Stimulated activated CD4-positive, alpha-beta T cell treated with anti-CD3 and anti-CD28 coated beads, Interleukin-1b, Interleukin-23, amount 100 ng/mL, for 4 hours (primary cell): ENCODE measurements at regions not wholly inside any gene's neighbourhood (a gene's known extent, or its start where the extent isn't known, plus 50 kb on each side); places are given as distances from the start of the nearest gene placed in this dataset.
A peak's percentile ranks its signal among the peaks of the same experiment; 100 is the strongest.

Experiments
- DNase-seq, 2 donors: peaks; one replicate each; pipeline ENCODE4 v3.0.0-alpha.2; 2020; ENCODE audit warnings: low read depth in 2 of 2

DNA sequence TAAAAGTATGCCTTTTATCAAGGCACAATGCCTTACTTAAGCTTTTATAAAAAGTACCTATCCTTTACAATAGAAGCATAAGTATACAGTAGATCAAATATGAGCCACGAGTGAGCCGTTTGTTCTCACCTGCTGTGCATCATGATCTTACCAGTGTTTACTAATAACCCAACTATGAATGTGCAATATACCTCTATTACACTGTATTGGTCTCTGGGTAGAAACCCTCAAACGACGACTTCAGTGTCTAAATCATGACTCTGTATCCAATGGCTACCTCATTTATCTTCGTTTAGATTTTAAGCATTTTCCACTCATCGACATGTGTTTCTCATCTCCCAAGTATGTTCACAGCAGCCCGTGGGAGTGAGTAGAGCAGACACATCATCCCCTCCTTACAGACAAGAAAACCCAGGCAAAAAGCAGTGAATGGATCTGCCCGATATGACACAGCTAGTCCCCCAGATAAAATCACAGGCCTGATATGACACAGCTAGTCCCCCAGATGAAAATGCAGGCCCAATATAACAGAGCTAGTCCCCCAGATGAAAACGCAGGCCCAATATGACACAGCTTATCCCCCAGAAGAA is 279.8 kb downstream of the TNS1 start:
- no peak for DNase-seq

DNA sequence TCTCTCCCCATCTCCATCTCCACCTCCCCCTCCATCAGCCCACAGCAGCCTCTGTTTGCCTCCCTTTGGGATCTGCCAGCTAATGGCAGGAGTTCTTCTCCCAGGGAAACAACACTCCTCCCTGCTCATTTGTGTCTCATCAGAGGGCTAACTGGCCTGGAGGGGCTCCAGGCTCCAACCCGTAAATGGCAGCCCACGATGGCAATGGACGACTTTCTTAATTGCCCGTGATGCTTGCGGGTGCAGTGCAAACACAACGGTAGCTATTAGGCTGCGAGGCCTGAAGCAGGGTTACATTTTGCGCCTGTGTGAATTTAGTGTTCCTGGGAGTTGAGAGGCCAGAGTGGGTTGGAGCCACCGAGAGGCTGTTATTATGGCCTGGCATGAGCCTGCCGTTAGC is 285.1 kb downstream of the TNS1 start:
- DNase-seq = no peak

DNA sequence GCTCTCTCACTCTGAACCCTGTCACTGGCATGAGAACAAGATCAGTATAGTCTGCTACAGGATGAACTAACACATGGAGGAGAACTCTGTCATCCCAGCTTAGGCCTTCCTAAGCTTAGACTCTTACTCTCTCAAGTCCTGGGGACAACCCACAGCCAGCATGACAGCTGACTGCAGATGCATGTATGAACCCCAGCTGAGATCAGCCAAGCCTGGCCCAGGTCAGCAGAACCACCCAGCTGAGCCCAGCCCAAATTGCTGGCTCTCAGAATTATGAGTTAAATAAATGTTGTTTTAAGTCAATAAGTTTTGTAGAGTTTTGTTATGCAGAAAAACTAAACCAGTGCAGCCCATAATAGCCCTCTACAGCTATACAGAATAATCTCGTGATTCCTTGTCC is 287.3 kb downstream of the TNS1 start:
- no peak for DNase-seq

DNA sequence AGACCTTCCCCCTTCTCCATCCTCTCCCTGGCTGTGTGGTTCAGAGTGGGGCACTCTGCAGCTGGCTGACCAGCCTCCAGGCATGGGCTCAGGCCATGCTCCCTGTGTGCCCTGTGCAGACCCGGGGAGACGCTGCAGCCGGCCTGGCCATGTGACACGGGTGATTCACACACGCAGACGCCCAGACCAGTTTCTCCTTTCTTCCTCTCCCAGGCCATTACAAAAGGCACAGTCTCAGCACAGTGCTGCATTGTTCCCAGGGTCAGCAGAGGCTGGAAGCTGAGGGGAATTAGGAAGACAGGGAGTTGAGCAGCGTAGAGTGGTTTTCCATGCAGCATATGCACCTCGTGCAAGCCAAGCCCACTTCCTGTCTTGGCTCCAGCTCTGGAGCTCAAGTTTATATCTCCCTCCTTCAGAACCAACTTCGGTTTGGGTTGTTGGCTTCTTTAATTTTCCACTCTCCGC is 288.5 kb downstream of the TNS1 start:
- no peak for DNase-seq

DNA sequence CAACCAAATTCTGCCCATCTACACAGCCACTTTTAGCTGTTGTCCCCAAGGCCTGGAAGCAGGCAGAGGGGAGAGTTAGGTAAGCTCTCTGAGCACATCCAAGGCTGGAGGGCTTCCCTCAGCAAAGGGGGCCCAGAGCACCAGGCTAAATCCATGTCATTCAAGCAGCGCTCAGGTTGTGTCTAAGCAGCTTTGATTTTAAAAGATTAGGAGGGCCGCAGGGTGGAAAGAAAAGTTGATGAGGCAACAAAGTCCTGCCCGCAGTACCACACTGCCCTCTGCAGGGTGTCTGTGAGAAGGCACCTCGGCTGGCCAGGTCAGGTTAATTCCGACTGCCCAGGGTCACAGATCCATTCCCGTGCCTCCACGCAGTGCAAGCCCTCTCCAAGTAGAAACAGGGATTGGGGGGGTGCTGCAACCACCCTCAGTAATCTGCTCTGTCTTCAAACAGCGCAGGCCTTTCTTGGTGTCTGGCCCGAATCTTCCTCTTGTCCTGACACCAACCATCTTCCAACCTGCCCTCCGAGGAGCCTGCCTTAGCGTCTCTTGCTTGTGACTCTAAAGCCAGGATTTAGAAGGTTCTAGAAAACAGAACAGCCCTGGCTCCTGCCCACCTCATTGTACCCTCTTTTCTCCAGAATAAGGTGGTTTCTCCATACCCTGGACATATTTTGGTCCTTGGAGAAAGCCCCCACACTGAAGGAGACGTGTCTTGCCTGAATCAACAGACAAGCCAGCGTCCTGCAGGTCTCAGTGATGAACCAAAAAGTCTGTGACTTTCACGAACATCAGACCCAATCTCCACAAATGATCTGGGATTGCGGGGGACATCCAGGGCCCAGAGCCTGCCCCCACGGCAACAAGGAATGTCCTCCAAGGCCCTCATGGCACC is 289.2 kb downstream of the TNS1 start:
- DNase-seq = peak; percentile 60 to 66

DNA sequence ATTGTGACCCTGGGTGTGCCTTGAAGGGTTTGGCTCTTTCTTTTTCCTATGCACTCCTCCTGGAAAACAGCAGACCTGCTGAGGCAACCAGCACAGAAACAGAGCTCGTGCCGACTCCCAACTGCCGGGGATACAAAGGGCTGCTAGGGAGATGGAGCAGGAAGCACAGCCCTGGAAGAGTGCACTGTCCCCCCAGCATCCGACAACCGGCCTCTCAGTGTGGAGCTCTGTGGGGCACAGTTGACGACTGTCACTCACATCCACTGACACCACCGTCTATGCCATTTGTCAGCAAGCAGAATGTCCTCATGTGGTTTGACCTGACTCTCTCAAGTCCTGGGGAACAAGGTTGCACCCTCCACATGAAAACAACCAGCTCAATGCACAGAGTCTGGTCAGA is 290.4 kb downstream of the TNS1 start:
- DNase-seq = no peak

DNA sequence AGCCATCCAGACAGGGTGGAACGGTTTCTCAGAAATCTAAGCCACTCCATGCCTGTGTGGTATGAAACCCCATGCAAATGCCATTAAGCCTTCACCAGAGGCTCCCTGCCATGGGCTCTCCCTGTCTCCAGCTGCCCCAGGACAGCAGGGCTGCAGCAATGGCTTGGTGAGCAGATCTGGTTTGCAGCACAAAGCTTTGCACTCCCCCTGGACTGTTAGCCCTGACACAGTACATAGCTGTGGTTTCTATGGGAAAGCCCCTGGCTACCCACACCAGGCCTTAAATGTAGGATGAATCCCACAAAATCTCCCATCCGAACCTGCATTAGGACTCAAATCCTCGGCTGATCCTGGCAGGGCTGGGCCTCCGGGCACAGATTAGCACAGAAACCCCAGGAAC is 291.6 kb downstream of the TNS1 start:
- no peak for DNase-seq

DNA sequence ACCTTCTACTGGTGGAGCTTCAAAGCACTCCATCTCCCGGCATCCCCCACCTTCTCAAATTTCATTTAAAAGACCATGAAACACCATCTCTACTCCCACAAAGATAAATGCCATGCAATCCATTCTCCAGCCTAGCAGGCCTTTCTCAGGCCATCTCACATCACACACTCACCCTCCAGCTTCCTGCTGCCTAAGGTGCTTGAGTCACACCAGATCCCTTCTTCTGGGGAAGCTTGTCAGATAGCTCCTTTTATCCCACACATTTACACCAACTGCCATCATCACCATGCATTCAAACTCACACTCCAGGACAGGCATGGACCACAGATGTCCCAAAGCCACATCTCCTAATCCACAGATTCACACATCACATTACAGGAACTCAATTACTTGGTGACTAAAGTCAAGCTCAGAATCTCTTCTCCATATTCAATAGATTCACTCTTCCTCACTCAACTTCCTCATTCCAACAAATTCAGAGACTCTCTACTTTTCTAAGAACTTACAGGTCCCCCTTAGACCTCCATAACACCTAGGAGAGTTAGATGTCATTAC is 292.5 kb downstream of the TNS1 start:
- DNase-seq = no peak

DNA sequence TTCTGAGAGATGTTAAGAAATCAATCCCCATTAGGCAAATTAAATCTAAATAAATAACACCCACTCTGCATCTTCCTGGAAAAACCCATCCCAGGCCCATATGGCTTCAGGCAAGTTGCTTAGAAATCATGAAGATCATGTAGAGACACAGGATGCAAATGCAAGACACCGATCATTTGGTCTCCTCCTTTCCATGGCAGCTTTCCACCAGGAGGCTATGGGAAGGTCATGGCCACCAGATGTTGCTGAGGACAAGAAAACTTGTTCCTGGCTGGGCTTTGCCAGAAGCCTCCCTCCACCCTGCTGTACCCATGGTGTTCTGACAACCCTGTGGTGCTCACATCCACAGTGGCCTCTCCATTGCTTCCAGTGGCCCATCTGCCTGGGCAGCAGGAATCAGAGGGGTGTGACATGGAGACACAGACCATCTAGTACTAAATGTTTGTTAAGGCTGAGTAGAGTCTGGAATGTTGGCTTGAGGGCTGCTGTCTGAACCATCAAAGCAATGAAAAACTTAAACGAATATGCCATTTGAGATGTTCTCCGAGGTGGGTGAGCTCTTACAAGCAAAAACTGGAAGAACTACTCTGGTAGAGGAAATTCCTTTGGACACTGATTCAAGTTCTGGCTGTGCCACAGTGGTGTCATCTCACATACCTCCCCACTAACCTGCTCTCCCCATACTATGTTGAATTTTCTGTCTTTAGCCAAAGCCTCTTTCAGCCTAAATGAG is 293.2 kb downstream of the TNS1 start:
- DNase-seq = no peak

DNA sequence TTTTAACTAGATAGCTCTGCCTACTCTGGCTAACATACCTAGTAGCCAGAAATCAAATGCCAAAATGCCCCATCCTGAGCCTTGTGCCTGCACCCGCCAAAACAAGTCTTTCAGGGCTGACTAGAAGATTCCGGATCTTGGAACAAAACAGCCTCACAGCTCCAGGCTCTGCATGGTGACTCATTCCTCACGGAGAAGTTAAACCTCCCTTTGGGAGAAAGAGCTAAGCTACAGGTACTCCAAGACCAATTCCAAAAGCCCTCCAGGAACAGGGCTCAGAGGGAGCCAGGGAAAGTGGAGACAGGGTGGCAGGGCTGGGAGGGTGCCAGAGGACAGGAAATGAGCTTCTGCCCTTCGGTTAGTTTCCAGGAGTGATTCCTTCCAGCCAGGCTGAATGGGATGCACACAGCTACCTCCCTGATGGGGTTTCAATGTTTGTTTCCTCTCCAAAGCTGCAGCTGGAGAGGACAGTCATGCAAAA is 295.6 kb downstream of the TNS1 start:
- DNase-seq = no peak

DNA sequence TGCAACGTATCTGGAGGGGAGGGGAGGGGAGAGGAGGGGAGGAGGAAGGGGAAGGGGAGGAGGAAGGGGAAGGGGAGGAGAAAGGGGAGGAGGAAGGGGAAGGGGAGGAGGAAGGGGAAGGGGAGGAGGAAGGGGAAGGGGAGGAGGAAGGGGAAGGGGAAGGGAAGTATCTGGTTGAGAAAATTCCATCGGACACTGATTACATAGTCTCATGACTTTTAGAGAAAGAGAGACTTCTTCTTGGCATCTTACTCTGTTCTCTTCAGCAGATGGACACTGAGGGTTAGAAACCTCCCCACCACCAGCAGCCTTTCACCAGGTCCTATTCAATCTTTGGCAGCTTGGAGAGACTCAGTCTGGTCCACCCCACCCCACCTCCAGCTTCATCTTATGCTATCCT is 296.3 kb downstream of the TNS1 start:
- DNase-seq = no peak

DNA sequence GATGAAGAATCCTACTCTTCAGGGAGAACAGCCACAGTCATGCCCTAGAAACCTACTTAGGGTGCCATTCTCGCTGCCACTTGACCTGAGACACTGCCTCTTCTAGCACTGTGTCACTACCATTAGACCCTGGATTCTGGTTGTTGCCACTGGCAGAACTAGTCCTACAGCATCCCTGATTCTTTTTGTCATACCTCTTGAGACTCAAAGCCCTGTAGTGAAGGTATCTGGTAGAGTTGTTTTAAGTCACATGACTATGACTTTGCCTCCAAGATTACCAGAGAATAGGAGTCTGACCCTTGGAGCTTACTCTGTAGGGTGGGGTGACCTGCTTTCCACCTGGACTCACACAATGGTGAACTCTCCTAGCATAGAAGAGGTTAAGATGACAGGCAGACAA is 296.7 kb downstream of the TNS1 start:
- DNase-seq = no peak

DNA sequence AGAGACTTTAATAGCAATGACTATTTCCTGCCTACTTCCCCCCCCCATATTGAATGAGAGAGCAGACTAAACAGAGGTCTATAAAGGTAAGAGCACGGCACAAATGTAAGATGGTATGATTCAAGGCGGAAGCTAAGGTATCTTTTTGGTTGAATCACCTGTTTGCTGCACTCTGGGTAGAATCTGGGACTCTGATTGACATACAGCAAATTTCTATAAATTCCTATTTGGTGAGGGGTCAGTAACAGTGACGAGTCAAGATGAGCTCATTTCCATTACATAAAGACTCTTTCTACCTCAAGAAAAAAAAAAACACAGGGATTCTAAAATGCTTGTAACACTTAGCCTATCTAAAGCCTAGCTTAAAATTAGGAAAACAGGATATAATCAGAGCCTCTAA is 297.3 kb downstream of the TNS1 start:
- DNase-seq = no peak

DNA sequence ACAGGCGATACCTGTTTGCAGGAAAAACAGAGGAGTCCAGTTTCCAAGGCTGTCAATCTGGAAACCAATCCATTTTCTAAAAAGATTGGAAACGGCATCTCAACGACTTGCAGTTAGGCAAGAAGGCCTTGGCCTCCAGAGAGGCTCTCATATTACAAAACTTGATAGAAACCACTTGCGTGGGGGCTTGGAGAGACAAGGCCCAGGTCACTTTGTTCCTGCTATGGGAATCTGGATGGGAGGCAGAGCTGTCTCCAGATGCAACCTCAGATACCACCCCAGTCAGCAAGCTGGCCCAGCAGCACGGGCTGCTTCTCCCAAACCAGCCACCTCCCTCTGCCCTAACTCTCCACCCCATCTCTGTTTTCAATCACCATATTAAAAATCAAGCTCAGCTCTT is 298.8 kb downstream of the TNS1 start:
- DNase-seq = no peak

DNA sequence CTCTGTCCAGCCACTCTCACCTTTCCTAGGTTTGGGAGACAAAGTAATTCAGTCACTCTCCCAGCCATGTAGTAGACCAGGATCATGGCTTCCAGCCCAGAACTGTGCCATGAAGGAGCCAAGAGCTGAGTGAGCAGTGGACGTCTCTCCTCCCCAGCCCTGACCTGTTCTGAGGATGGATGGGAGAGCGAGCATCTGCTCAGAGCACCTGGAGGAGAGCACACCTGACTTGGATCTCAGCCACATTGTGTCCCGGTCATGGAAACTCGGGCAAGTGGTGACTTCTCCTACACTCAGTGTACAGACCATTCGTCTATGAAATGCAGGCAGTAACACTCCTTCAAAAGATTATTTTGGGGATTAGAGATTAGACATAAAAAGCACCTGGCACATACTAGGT is 299.7 kb downstream of the TNS1 start:
- DNase-seq = no peak

DNA sequence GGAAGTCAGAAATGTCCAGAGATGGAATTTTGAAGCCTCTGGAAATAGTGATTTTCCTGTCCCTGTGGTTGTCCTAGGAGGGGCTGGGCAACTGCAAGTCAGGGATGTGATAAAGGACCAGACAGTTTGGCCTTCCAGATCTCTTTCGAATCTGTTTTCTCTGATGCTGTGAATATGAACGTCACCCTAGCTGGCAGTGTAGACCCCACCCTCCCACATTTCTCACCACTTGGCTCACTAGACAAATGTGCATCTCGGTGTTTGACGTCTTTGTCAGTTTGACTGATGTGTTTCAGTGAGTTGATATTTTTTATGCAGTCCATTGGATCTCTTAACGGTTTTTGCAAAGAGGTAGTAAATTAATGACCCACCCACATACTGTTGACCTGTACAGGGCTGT is 301.2 kb downstream of the TNS1 start:
- DNase-seq = no peak

DNA sequence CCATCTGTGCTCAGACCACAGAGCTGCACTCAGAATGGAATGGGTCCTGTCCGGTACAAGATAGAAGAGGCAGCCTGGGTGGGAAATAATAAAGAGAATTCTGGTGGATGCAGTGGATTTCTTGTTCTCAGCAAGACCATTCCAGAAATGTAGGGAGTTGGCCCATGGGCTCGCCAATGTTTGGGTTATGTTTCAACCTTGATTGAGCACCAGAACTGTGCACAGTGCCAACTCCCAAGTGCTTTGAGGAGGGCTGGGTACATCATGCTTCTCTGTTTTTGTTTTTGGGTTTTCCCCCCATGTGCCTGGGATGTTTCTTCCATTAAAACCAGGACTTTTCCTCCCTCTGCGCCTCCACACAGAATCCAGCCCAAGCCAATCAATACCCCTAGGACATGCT is 304.1 kb downstream of the TNS1 start:
- no peak for DNase-seq

DNA sequence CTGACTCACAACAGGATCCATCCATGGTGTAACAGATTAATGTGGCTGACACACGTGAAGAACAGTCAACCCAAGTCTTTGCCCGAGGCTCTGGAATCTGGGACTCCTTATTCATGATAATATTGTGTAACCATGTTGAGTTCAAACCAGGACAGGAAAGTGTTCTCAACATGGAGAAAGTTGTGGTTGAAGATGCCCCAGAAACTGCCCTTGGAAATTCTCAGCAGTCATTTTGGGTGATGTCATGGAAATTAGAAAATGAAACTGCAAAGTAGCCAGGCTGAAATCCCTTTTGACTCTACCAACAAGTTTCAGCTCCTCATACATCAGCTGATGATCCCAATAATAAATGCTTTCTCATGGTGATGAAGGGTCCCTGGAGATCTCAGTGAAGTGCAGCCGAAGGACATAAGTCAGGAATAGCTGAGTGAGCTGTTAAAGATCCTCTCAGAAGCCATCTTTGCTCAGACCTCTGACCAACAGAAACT is 307.7 kb downstream of the TNS1 start:
- no peak for DNase-seq

DNA sequence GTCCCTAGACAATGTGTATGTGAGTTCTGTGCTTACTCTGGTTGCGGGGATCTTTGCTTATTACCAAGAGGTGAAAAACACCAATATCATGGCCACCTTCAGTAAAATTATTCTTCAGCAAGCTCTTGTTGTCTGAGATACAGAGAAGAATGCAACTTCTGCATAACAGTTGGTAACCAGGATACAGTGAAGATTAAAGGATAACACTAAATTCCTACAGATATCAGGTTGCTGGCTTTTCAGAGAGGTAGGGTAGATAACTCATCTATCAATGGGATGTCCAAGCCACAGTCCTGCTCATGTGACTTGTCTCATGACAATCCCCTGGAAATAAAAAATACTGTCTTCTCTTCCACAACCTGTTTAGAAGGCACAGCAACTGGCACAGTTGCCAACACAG is 308.5 kb downstream of the TNS1 start:
- no peak for DNase-seq

DNA sequence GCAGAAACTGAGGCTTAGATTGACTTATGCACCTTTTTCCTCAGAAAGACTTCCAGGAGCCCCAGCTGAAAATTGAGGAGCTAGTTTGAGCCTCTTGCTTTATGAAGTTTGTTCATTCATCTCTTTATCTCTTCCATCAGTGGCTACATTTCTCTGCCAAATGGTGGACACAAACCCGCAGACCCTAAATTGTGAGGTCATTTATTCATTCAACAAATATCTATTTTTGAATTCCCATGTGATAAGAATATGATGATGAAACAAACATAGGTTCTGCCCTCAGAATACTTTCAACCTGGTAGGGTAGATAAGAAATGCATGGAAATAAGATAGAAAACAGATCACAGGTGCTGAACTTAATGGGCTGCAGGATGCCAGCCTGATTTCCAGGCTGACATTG is 309.4 kb downstream of the TNS1 start:
- no peak for DNase-seq

DNA sequence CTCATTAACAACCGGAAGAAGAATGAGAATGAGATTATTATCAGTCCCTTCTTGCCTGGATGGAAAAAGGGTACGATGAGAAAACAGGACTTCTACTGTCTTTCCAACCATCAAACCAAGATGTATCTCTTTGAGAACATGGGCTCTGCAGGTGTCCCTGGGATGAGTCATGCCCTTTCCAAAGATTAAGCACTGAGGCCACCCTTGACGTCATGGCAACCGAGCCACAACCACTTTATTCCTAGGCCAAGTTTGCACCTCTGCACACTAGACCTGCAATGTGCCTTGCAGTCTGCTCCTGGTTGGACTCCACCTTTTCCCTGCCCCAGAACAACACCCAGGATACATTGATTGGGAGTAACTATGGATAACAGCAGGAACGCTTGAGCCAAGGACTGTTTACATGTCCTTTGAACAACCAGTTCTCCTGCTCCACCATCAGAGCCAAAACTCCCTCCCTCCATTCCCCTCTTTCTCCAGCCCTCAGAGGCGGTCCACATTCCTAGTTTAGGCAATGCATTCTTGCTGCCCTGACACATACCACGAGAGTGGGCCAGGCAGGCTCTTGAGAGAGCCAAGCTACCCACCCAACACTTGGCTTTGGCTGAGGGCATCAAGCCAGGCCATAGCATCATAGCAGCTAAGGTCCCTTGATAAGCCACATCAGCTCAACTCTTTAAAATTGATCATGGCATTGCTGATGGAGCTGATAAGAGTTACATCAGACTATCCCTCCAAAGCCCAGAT is 310.7 kb downstream of the TNS1 start:
- DNase-seq = no peak
